GM18519 (cell line): ENCODE measurements at regions not wholly inside any gene's neighbourhood (a gene's known extent, or its start where the extent isn't known, plus 50 kb on each side); places are given as distances from the start of the nearest gene placed in this dataset.

ENCODE experiments used
- ATAC-seq: cut with Tn5 transposase; IDR thresholded peaks from one replicate; pipeline ENCODE4 v1.9.1; 2021; ENCODE audit warnings: mild to moderate bottlenecking, moderate library complexity; ENCODE audit not compliant: unreplicated experiment, low FRiP score

GRCh38 chr5:73272351-73272750 is 99.4 kb downstream of the TMEM174 start:
- ATAC-seq: no peak

- ATAC-seq: no peak
Observed at GRCh38 chr5:73268826-73269225, 95.8 kb downstream of the TMEM174 start.

- no peak for ATAC-seq
Observed at GRCh38 chr5:73267766-73268435, 94.9 kb downstream of the TMEM174 start.

GRCh38 chr5:73266925-73267765 is 94.2 kb downstream of the TMEM174 start:
- ATAC-seq: no peak

- ATAC-seq: no peak
Observed at GRCh38 chr5:73266176-73266738, 93.3 kb downstream of the TMEM174 start.

GRCh38 chr5:73265641-73266040 is 92.6 kb downstream of the TMEM174 start:
- no peak for ATAC-seq

GRCh38 chr5:73264631-73265030 is 91.6 kb downstream of the TMEM174 start:
- ATAC-seq: no peak

- ATAC-seq: no peak
Observed at GRCh38 chr5:73263001-73263710, 90.2 kb downstream of the TMEM174 start.

GRCh38 chr5:73256862-73257261 is 83.9 kb downstream of the TMEM174 start:
- no peak for ATAC-seq

- no peak for ATAC-seq
Observed at GRCh38 chr5:73256462-73256861, 83.5 kb downstream of the TMEM174 start.

GRCh38 chr5:73256012-73256411 is 83.0 kb downstream of the TMEM174 start:
- no peak for ATAC-seq

GRCh38 chr5:73254642-73255041 is 81.6 kb downstream of the TMEM174 start:
- ATAC-seq: no peak

- ATAC-seq: no peak
Observed at GRCh38 chr5:73253047-73253660, 80.2 kb downstream of the TMEM174 start.

GRCh38 chr5:73250645-73251044 is 77.7 kb downstream of the TMEM174 start:
- ATAC-seq: no peak

- no peak for ATAC-seq
Observed at GRCh38 chr5:73242735-73243134, 69.7 kb downstream of the TMEM174 start.

GRCh38 chr5:73238873-73239272 is 65.9 kb downstream of the TMEM174 start:
- no peak for ATAC-seq

GRCh38 chr5:73236541-73237128 is 63.6 kb downstream of the TMEM174 start:
- no peak for ATAC-seq

- no peak for ATAC-seq
Observed at GRCh38 chr5:73234204-73234555, 61.2 kb downstream of the TMEM174 start.

- no peak for ATAC-seq
Observed at GRCh38 chr5:73233461-73234203, 60.6 kb downstream of the TMEM174 start.

GRCh38 chr5:73233053-73233460 is 60.1 kb downstream of the TMEM174 start:
- ATAC-seq: no peak
